ENCODE measurements at regions not wholly inside any gene's neighbourhood (a gene's known extent, or its start where the extent isn't known, plus 50 kb on each side); places are given as distances from the start of the nearest gene placed in this dataset.

- Mint-ChIP-seq H3K4me1 (no peaks in the 10 kb centered on the region), H3K4me3 (no peak overlapping the region), H3K27me3 (ENCODE audit: low read depth) (no peaks in the 10 kb centered on the region), H3K27ac (no peak overlapping the region), H3K36me3 (ENCODE audit: insufficient read depth in 1 of 3, low read depth in 3 of 3) (no peaks in the 10 kb centered on the region), H3K9me3 (peaks cover 0 to 2% of the 10 kb centered on the region in 2 experiments; a peak in 1 of 5 replicates)
- H3K4me1 ChIP-seq (ENCODE audit: insufficient read depth, low read length), result no peaks in the 10 kb centered on the region
- no peak overlapping the region for H2BK120ac ChIP-seq (ENCODE audit: low read depth, low read length, poor library complexity, severe bottlenecking)
- no peak overlapping the region for H2BK15ac ChIP-seq (ENCODE audit: low read depth, low read length)
- H3K18ac ChIP-seq (ENCODE audit: insufficient read length, low read depth, low read length), result no peak overlapping the region
- no peaks in the 10 kb centered on the region for H3K23me2 ChIP-seq (ENCODE audit: insufficient read length, low read depth, low read length, poor library complexity, severe bottlenecking)
- H3K79me2 ChIP-seq (ENCODE audit: insufficient read depth, low read length), result no peaks in the 10 kb centered on the region
- H2BK20ac ChIP-seq (ENCODE audit: low read depth, low read length, poor library complexity, severe bottlenecking), result no peak overlapping the region
- TF ChIP-seq CTCF (conservative IDR thresholded peaks at IDR 0.05), result peak; percentile 66
- no peaks in the 10 kb centered on the region for H3K27me3 ChIP-seq (ENCODE audit: insufficient read depth, low read length)
- no peak overlapping the region for H3K9ac ChIP-seq (ENCODE audit: extremely low read depth, insufficient read length, low read length)
- no peak overlapping the region for H3K27ac ChIP-seq (ENCODE audit: insufficient read length, low read depth, low read length)
- H3K14ac ChIP-seq (ENCODE audit: insufficient read depth, low read length), result no peak overlapping the region
- H2BK5ac ChIP-seq (ENCODE audit: insufficient read length, low read length), result no peak overlapping the region
- no peak overlapping the region for H3T11ph ChIP-seq (ENCODE audit: low read length)
- H3K56ac ChIP-seq (ENCODE audit: insufficient read length, low read depth, low read length), result no peak overlapping the region
- no peak overlapping the region for H3K4ac ChIP-seq (ENCODE audit: low read depth, low read length)
- no peak overlapping the region for H2AFZ ChIP-seq (ENCODE audit: low read length)
- no peak overlapping the region for H3K4me2 ChIP-seq (ENCODE audit: insufficient read depth, insufficient read length, low read length)
- H3K23ac ChIP-seq (ENCODE audit: insufficient read length, low read depth, low read length), result no peak overlapping the region
- peak; percentile 33 for DNase-seq
- H4K5ac ChIP-seq (ENCODE audit: insufficient read length, low read depth, low read length), result no peak overlapping the region
- no peaks in the 10 kb centered on the region for H3K9me3 ChIP-seq (ENCODE audit: control insufficient read depth, low read depth, low read length)
- H2AK5ac ChIP-seq (ENCODE audit: insufficient read length, low read length), result no peak overlapping the region
- WGBS (ENCODE audit: extremely low coverage, insufficient read length, low lambda C conversion rate), result no CpG with 5 or more reads among the region's 2 CpGs
- no peak overlapping the region for H2BK12ac ChIP-seq (ENCODE audit: insufficient read length, low read depth, low read length)
- no peak overlapping the region for H4K8ac ChIP-seq (replicated peaks; ENCODE audit: insufficient read length, low read depth, low read length)
- no peaks in the 10 kb centered on the region for H4K20me1 ChIP-seq (ENCODE audit: control insufficient read depth, insufficient read depth, insufficient read length)
- H3K79me1 ChIP-seq (ENCODE audit: insufficient read depth, low read depth, low read length, poor library complexity, severe bottlenecking), result no peaks in the 10 kb centered on the region
- H4K91ac ChIP-seq (ENCODE audit: insufficient read length, low read depth, low read length), result no peak overlapping the region
Measured at GRCh38 chr7:9600974-9601373, 1167.6 kb downstream of the NXPH1 start.

Data from H9 (cell line).